ENCODE measurements at regions not wholly inside any gene's neighbourhood (a gene's known extent, or its start where the extent isn't known, plus 50 kb on each side); places are given as distances from the start of the nearest gene placed in this dataset.

- no peak for TF ChIP-seq DDX20 (tag; IDR thresholded peaks at IDR 0.05; ENCODE audit: low read depth)
- POLR2A ChIA-PET = no interaction called here
- in situ Hi-C loops (cut with MboI) = no loop called here
- Histone ChIP-seq H3K9me3 (replicated peaks; ENCODE audit: control insufficient read depth, insufficient read depth, low read depth, low read length) (no peaks in the 10 kb centered on the region), H3K36me3 (ENCODE audit: control insufficient read depth, insufficient read depth, low read length) (no peaks in the 10 kb centered on the region), H3K4me1 (replicated peaks in 1 of 2; ENCODE audit: control insufficient read depth in 2 of 2, insufficient read depth in 2 of 2, low read length in 2 of 2) (no peaks in the 10 kb centered on the region), H3K9me1 (ENCODE audit: control insufficient read depth, insufficient read depth, low read length) (no peaks in the 10 kb centered on the region), H3K79me2 (ENCODE audit: control insufficient read depth, insufficient read depth, low read length) (no peaks in the 10 kb centered on the region), H2AFZ (ENCODE audit: low read depth, low read length) (no peak overlapping the region), H3K4me3 (no peak overlapping the region), H3K4me2 (ENCODE audit: insufficient read depth, low read length) (no peak overlapping the region), H3K27ac (ENCODE audit: extremely low read depth, low read depth, low read length) (no peak overlapping the region), H4K20me1 (replicated peaks; ENCODE audit: control insufficient read depth, insufficient read depth, low read length) (no peaks in the 10 kb centered on the region), H3K9ac (ENCODE audit: insufficient read depth in 1 of 2, low read depth in 2 of 2, low read length in 2 of 2) (no peak overlapping the region), H3K27me3 (ENCODE audit: control insufficient read depth in 2 of 2, insufficient read depth in 2 of 2, low read length in 2 of 2) (no peaks in the 10 kb centered on the region)
- intact Hi-C loops (cut with micrococcal nuclease) = no loop called here
- FAIRE-seq = no peak
- DNase-seq (ENCODE audit: extremely low read depth in 1 of 4, low spot score in 3 of 4) = no peak
- CTCF ChIA-PET (ENCODE audit: low intra/inter-chr PET ratio) = no interaction called here
- ATAC-seq = no peak
- no TSS peak for BruUV-seq (replicated peaks)
Measured at GRCh38 chr3:189570916-189571315, 60.3 kb upstream of the TP63 start.

- CTCF ChIA-PET (ENCODE audit: low intra/inter-chr PET ratio) = no interaction called here
Measured at GRCh38 chr3:189572249-189572648, 58.9 kb upstream of the TP63 start.

More at GRCh38 chr3:189572249-189572648, 58.9 kb upstream of the TP63 start:
- 9% methylated on average over 2 of the region's 2 CpGs for WGBS (ENCODE audit: insufficient coverage, low coverage, missing lambda C conversion rate)
- Histone ChIP-seq H3K4me1 (replicated peaks in 1 of 2; ENCODE audit: control insufficient read depth in 2 of 2, insufficient read depth in 2 of 2, low read length in 2 of 2) (no peaks in the 10 kb centered on the region), H3K27me3 (ENCODE audit: control insufficient read depth in 2 of 2, insufficient read depth in 2 of 2, low read length in 2 of 2) (no peaks in the 10 kb centered on the region), H3K36me3 (ENCODE audit: control insufficient read depth, insufficient read depth, low read length) (no peaks in the 10 kb centered on the region), H3K79me2 (ENCODE audit: control insufficient read depth, insufficient read depth, low read length) (no peaks in the 10 kb centered on the region), H4K20me1 (replicated peaks; ENCODE audit: control insufficient read depth, insufficient read depth, low read length) (no peaks in the 10 kb centered on the region), H3K9me1 (ENCODE audit: control insufficient read depth, insufficient read depth, low read length) (no peaks in the 10 kb centered on the region), H3K4me2 (ENCODE audit: insufficient read depth, low read length) (no peak overlapping the region), H2AFZ (ENCODE audit: low read depth, low read length) (no peak overlapping the region), H3K4me3 (no peak overlapping the region), H3K27ac (ENCODE audit: extremely low read depth, low read depth, low read length) (no peak overlapping the region), H3K9me3 (replicated peaks; ENCODE audit: control insufficient read depth, insufficient read depth, low read depth, low read length) (no peaks in the 10 kb centered on the region), H3K9ac (ENCODE audit: insufficient read depth in 1 of 2, low read depth in 2 of 2, low read length in 2 of 2) (no peak overlapping the region)
- TF ChIP-seq NFIX (CRISPR knock-in tag; IDR thresholded peaks at IDR 0.05; ENCODE audit: low read depth) (no peak), JUNB (CRISPR knock-in tag; conservative IDR thresholded peaks at IDR 0.05) (no peak), JUND (IDR thresholded peaks at IDR 0.05; ENCODE audit: borderline replicate concordance, low read depth, low read length) (no peak), JUND (tag; IDR thresholded peaks at IDR 0.05; ENCODE audit: borderline replicate concordance, low read depth, low read length) (no peak), ZNF445 (CRISPR knock-in tag; IDR thresholded peaks at IDR 0.05; ENCODE audit: low read depth) (no peak)
- in situ Hi-C loops (cut with MboI) = no loop called here
- BruUV-seq (replicated peaks) = no TSS peak
- POLR2A ChIA-PET = no interaction called here
- DNase-seq (ENCODE audit: extremely low read depth in 1 of 4, low spot score in 3 of 4) = no peak
- no peak for FAIRE-seq
- intact Hi-C loops (cut with micrococcal nuclease) = no loop called here
- ATAC-seq = no peak

Measured in K562 (cell line).